GM19351 (cell line): ENCODE measurements at regions not wholly inside any gene's neighbourhood (a gene's known extent, or its start where the extent isn't known, plus 50 kb on each side); places are given as distances from the start of the nearest gene placed in this dataset.

Experiments
- ATAC-seq: cut with Tn5 transposase; IDR thresholded peaks from one replicate; pipeline ENCODE4 v1.9.1; 2021; ENCODE audit warnings: mild to moderate bottlenecking, moderate library complexity; ENCODE audit not compliant: unreplicated experiment

- ATAC-seq, result no peak
Observed at GRCh38 chr7:16320099-16320660, 101.2 kb downstream of the CRPPA start.

DNA sequence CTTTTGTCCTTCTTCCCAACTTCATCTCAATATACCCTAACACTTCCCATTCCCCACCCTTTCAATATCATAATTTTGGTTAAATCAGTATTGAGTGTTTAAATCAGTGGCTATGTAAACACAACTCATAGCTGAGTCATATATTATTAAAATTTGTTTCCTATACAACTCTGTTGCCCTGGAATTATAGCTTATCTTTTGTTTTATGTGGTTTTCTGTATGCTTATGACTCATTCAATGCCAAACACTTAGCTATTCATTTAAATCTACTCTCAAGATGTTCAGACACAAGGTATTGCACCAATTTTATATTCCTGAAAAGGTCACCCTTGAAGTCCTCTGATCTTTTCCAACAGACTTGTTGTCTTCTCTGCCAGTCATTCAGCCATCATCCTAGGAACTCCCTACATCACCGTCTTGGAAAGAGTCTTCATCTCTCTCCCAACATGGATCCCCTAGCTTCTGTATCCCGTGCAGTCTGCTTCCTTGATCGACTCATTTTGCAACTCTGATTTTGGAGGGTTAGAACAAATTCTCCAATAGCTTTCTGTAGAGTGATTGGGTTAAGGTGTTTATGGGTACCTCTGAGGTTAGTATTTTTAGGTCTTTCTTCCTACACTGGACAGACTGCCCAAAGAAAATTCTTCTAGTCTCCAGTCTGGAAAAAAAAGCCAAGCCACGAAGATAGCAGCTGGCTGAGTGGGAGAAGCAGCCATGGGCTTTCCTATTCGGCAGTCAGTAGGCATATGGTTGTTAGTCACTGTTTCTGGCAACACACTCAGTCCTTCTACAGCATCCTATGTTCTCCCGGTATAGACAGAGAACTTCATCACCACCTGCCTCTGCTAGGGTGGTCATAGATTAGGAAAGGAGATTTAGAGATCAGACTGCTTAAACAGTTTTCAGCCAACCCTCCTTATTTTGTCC lies 102.1 kb downstream of the CRPPA start:
- ATAC-seq, result no peak

DNA sequence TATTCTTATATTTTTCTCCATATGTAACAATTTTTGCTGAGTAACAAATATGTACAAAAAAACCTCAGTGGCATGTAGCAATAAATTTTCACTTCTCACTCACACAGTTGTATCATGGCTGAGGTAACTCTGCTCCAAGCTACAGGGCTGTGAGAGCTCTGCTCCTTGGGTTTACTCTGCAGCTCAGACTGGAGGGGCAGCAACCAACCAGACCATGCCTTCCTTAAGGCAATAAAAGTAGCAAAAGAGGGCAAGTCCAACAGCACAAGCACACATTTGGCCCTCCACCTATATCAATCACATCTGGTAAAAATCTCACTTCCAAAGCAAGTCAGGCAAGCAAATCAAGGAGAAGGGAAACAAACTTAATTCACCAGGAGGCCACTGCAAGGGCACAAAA lies 102.9 kb downstream of the CRPPA start:
- ATAC-seq, result no peak

DNA sequence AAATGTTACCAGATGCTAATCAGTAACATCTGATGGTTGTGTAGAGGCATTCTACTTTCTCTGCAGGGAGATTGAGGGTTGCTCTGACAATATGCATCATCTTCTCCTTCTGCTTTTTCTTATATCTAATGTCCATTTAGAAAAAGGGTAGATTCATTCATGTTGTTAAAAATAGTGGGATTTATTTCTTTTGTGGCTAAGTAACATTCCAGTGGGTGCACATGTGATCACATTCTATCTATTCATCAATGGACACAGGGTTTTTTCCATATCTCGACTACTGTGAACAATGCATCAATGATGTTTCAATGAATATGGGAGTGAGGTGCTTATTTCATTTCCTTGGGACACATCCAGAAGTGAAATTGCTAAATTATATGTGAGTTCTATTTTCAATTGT lies 103.9 kb downstream of the CRPPA start:
- ATAC-seq, result no peak

DNA sequence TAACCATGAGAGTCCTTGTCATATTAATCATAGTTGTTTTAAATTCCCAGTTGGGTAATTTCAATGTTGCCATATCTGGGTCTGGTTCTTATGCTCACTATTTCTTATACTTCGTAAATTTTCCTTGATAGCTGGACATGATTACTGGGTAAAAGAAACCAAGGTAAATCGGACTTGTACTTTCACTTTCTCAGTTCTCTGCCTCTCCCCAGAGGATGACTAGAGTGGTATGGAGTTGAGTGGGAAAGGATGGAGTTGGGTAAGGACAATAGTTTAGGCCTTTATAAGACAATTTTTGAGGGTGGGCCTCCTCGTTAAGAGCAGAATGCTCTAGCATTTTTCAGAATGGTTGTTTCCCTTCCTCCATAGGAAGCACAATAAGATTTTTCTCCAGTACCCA lies 106.1 kb downstream of the CRPPA start:
- no peak for ATAC-seq

- ATAC-seq, result no peak
Observed at GRCh38 chr7:16309129-16309528, 112.2 kb downstream of the CRPPA start.

GRCh38 chr7:16301291-16301690 lies 120.0 kb downstream of the CRPPA start:
- no peak for ATAC-seq

DNA sequence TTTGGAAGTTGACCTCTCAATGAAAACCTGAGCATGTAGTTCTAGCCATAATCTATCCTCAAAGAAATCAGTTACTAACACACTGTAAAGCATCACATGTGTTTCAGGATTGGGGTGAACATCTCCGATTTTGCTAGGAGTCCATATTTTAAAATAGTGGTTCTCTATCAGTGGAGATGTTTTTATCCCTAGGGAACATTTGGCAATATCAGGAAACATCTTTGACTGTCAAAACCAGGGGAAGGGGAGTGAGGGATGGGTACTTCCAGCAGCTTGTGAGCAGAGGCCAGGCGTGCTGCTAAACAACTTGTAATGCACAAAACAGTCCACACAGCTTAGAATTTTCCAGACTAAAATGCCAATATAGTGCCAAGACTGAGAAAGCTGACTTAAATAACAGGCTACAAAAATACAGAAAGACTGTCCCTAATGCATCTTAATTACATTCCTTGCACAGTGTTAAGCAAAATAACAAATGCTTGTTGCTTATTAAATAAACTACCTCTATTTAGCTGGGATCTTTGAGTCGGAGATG lies 120.9 kb downstream of the CRPPA start:
- ATAC-seq, result no peak

DNA sequence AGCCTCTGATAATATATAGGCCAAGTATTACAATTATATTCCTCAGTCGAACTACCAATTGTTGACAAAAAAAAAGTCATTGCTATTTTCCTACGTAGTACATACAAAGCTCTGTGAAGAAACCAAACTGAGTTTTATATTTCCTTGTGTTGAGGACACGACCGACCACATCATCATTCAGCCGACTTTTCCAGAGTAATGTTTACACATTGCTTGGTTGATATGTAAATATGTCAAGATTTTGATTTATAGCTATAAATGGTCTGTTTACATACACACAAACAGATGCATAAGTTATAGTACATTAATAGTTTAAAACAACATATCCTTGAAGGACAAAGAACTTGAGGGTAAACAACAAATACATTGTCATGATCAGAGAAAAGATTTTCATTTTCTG lies 121.5 kb downstream of the CRPPA start:
- no peak for ATAC-seq

GRCh38 chr7:16298221-16298620 lies 123.1 kb downstream of the CRPPA start:
- no peak for ATAC-seq

GRCh38 chr7:16295558-16295957 lies 125.8 kb downstream of the CRPPA start:
- ATAC-seq, result no peak

GRCh38 chr7:16293669-16294425 lies 127.5 kb downstream of the CRPPA start:
- no peak for ATAC-seq

DNA sequence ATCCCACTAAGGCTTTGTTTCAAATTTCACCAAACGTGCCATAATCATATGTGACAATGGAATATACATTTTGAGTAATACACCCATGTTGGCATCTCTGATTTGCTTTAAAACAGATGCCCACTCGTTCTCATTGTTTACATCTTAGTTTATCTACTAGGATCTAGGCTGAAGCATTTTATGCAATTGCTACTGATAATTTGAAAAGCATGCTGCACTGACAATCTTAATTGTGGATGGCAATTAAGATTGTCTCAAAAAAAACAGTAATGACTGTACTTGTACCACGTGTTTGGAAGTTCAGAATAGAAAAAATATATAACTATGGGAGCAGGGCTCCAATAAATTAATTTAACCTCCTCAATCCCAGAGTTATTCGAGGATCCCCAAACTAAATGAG lies 136.8 kb downstream of the CRPPA start:
- ATAC-seq, result no peak

DNA sequence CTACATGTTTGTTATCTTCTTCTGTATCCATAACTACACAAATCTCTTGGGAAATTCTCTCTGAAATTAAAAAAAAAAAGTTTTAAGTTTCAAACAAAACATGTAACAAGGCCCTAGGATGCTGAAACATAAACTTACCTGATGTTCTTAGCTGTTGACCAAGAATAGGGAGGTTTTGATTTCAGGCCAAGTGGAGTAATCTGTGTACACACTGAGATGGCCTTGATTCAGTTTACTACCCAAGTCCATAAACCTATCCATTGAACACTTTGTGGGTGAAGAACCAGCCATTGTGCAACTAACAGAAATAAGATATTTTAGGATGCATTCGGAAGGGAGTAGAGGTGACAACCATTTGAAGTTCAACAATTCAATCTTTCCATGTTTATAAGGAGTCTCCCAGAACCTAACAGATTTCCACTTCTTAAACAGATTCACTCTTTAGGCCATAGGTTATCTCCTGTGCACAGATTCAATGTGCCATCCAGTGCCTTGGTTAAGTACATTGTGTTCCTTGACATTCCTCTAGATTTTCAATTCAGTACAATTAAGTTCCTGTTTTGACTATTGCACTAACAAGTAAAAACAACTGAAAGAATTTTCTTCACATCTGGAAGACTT lies 143.1 kb downstream of the CRPPA start:
- no peak for ATAC-seq

DNA sequence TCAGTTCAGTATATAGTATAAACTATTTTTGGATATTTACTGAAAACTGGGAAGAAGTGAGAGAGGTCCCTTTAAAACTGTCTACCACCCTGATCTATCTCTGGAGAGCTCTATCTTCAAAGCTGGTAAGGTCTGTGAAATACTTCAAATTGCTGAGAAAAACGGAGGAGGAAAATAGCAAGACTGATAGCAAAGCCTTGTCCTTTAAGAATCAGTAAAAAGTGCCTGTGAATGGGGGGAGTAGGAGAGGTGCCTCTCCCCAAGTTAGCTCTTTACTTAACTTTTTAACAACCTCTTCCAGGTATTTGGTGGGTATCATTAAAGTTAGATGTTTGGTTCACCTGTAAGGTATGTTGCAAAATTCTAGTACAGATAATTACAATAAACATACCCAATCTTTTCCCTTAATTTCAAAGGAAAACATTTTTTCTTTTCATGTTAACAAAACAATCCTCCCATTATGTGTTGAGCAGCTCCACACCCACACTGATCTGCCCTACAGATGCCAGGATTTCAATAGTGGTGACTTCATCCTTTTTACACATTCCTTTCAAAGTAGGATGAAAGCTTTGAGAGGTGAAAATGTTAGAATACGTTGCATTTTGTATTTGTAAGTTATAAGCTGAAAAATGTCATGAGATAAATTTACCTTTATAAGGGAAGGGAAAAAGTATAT lies 149.2 kb downstream of the CRPPA start:
- ATAC-seq, result no peak

DNA sequence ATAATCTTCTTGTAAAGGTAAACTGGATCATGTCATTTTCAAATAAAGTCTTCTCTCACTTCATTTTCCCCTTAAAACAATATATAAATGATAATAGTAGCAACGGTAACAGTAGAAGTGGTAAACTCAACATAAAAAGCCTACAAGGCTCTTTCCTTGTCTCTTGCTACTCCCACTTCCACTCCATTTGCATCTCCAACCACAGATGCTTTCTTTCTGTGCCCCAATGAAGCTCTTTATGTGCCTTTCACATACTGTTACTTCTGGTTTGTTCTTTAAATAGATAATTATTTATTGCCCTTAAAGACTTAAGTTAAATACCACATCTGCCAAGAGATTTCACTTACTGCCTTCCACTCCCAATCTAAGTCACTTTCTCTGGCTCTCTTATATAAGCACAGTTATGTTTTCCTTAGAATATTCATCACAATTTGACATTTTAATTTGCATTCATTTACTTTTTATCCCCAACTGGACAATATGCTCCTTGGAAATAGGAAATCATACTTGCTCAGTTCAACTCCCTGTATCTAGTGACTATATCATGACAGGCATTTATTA lies 149.9 kb downstream of the CRPPA start:
- no peak for ATAC-seq

- no peak for ATAC-seq
Observed at GRCh38 chr7:16270844-16271243, 150.5 kb downstream of the CRPPA start.

GRCh38 chr7:16268821-16269768 lies 152.2 kb downstream of the CRPPA start:
- ATAC-seq, result no peak
